GM18520 (cell line): ENCODE measurements at regions not wholly inside any gene's neighbourhood (a gene's known extent, or its start where the extent isn't known, plus 50 kb on each side); places are given as distances from the start of the nearest gene placed in this dataset.
"Not testable (repeated sequence)": the region's sequence is repeated elsewhere in the genome, so short reads cannot be mapped to it uniquely, and the experiment has no call there.

ENCODE experiments used
- ATAC-seq: cut with Tn5 transposase; IDR thresholded peaks from one replicate; pipeline ENCODE4 v1.9.1; 2021; ENCODE audit not compliant: unreplicated experiment

- ATAC-seq = no peak
Measured at GRCh38 chr6:68575765-68576439, 59.2 kb upstream of the ADGRB3 start.

GRCh38 chr6:68572975-68573374 is 62.1 kb upstream of the ADGRB3 start:
- peak; percentile 10 for ATAC-seq

- peak; percentile 78 for ATAC-seq
Measured at GRCh38 chr6:68572525-68572924, 62.6 kb upstream of the ADGRB3 start.

GRCh38 chr6:68559716-68560115 is 75.4 kb upstream of the ADGRB3 start:
- ATAC-seq = no peak

- ATAC-seq = no peak
Measured at GRCh38 chr6:68559070-68559469, 76.0 kb upstream of the ADGRB3 start.

- ATAC-seq = no peak
Measured at GRCh38 chr6:68546620-68547019, 88.5 kb upstream of the ADGRB3 start.

GRCh38 chr6:68544450-68544849 is 90.6 kb upstream of the ADGRB3 start:
- no peak for ATAC-seq

- ATAC-seq = no peak
Measured at GRCh38 chr6:68533339-68533795, 101.7 kb upstream of the ADGRB3 start.

GRCh38 chr6:68527691-68528090 is 107.4 kb upstream of the ADGRB3 start:
- no peak for ATAC-seq

- ATAC-seq = no peak
Measured at GRCh38 chr6:68506911-68507310, 128.2 kb upstream of the ADGRB3 start.

- ATAC-seq = no peak
Measured at GRCh38 chr6:68502946-68503345, 132.1 kb upstream of the ADGRB3 start.

GRCh38 chr6:68497927-68498326 is 137.2 kb upstream of the ADGRB3 start:
- ATAC-seq = no peak

- ATAC-seq = not testable (repeated sequence)
Measured at GRCh38 chr6:68494880-68495279, 140.2 kb upstream of the ADGRB3 start.

GRCh38 chr6:68476611-68477010 is 158.5 kb upstream of the ADGRB3 start:
- no peak for ATAC-seq

GRCh38 chr6:68473433-68474210 is 161.5 kb upstream of the ADGRB3 start:
- no peak for ATAC-seq

GRCh38 chr6:68468244-68468884 is 166.7 kb upstream of the ADGRB3 start:
- no peak for ATAC-seq

- ATAC-seq = no peak
Measured at GRCh38 chr6:68458447-68458846, 176.6 kb upstream of the ADGRB3 start.

GRCh38 chr6:68447112-68447511 is 188.0 kb upstream of the ADGRB3 start:
- ATAC-seq = no peak

GRCh38 chr6:68445926-68446325 is 189.2 kb upstream of the ADGRB3 start:
- ATAC-seq = no peak

- ATAC-seq = no peak
Measured at GRCh38 chr6:68443704-68444103, 191.4 kb upstream of the ADGRB3 start.

- ATAC-seq = no peak
Measured at GRCh38 chr6:68427630-68428029, 207.5 kb upstream of the ADGRB3 start.

GRCh38 chr6:68410021-68410420 is 225.1 kb upstream of the ADGRB3 start:
- ATAC-seq = no peak
